HG03103 (cell line): ENCODE measurements at regions not wholly inside any gene's neighbourhood (a gene's known extent, or its start where the extent isn't known, plus 50 kb on each side); places are given as distances from the start of the nearest gene placed in this dataset.
"Not testable (repeated sequence)": the region's sequence is repeated elsewhere in the genome, so short reads cannot be mapped to it uniquely, and the experiment has no call there.

Experiments
- ATAC-seq: cut with Tn5 transposase; IDR thresholded peaks from one replicate; pipeline ENCODE4 v1.9.1; 2021; ENCODE audit warnings: low read depth; ENCODE audit not compliant: unreplicated experiment

GRCh38 chr21:28725396-28725795 lies 267.3 kb downstream of the LTN1 start:
- ATAC-seq, result no peak

- ATAC-seq, result no peak
These were observed 269.0 kb downstream of the LTN1 start for GRCh38 chr21:28723646-28724045.

- no peak for ATAC-seq
These were observed 273.0 kb downstream of the LTN1 start for GRCh38 chr21:28719723-28720122.

GRCh38 chr21:28714777-28715464 lies 277.8 kb downstream of the LTN1 start:
- no peak for ATAC-seq

DNA sequence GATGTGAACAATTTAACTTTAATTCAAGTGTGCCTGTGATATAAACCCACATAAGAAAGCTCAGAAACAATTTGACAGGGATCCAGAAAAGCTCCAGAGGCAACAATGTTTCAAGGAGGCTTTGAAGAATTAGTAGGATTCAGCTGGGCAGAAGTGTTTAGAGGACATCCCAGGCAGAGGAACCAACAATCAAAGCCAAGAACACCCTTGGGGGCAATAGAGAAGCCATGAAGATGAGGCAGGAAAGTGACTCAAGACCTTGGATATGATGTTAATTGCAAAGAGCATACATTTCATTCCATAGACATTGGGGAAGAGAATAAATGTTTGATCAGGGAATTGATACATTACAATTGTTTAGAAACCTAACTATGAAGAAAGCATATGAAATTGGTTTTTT lies 280.3 kb downstream of the LTN1 start:
- ATAC-seq, result no peak

DNA sequence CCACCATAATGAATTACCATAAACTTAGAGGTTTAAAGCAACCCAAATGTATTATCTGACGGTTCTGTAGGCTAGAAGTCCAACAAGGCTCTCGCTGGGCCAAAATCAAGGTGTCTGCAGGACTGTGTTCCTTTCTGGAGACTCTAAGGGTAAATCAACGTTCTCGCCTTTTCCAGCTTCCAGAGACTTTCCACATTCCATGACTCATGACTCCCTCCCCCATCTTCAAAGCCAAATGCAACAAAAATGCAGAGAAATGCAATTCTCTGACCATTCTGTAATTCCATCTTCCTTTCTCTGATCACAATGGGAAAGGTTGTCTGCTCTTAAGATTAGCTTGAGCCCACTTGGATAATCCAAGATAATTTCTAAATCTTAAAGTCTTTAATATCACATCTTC lies 287.1 kb downstream of the LTN1 start:
- no peak for ATAC-seq

DNA sequence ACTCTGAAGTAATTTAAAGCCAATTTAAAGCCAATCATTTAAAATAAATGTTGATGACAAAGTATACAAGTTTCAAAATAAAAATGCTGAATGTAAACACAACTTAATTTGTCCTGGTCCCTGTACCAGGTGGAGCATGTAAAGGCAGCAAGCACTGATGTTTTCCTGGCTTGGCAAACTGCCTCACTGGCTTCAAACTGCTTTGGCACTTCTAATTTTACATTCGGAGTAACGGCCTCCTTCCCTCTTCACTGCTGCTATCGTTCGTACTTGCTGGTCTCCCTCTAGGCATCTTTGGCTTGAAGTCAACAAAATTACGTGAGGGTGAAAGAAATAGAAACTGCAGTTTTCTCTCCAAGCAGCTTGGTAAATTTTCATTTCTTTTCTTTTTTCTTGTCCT lies 287.9 kb downstream of the LTN1 start:
- no peak for ATAC-seq

DNA sequence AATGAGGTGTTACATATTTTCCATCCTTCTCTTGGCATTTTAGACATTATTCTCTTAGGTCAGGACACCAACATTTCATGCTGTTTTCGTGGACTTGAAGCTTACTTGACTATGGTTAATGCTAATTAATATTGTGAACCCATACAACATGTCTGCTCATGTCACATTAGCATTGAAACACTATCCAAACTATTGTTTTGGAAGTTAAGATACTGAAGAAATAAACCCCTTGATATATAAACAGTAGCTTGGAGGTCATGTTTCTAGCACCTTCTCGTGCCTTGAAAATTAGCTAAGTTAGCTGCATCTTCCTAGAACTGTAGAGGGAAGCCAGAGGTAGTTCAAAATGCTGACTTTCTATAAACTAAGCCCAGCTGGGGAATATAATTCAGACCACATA lies 288.8 kb downstream of the LTN1 start:
- no peak for ATAC-seq

DNA sequence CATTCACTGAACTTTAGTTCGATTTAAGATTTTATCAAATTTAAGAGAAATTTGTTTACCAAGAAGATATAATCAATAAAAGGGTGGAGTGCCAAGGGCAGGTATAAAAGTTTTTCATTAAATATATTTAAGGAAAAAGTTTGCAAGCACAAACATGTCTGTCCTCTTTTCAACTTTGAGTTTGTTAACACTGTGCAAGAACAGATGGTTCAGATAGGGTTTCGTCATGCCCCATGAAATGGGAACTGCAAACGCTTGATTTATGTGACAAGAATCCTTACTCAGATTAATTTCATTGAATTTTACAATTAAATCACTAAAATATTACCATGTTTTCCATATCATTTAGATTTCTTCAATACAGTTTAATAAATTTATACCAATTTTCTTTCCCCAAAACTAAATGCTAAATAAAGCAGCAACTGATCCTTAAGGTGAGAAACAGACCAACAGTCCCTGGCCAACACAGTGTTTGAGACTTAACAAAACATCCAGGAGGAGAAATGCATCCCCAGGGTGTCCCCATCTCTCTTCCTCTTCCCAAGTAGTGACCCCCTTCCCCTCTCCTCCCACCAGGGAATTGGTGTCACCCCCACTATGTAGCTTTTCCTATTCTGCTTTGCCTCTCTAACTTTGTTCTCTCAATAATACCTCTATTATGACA lies 292.9 kb downstream of the LTN1 start:
- no peak for ATAC-seq

DNA sequence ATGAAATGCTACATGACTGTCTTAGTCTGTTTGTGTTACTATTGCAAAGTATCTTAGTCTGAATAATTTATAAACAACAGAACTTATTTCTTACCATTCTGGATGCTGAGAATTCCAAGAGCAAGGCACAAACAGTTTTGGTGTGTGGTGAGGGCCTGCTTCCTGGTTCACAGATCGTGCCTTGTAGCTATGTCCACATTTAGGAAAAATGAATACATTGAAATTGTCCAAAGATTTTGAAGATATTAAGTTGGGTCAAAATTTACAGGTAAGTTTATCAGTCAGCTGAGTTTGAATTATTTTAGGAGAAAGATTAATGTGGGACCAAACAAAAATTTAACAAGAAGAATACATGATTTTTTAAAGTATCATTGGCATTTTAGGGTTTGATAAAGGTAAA lies 293.5 kb downstream of the LTN1 start:
- ATAC-seq, result no peak

GRCh38 chr21:28696844-28697410 lies 295.8 kb downstream of the LTN1 start:
- no peak for ATAC-seq

DNA sequence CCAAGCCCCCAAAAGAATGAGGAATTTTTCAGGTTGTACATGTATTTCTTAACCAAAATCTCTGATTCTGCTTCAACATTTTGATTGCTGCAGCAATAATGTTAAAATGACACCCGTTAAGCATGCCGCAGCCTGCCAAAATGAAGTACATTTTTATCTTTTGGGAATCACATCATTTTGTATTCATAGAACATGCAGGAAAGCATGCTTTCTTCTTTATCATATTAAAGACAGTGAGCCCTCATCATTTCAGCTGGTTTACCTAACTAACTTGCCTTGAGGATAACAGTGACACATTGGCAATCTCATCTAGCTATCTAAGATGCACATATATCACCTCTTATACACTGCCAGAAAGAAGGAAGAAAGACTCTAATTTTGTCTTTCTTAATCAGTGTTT lies 299.2 kb downstream of the LTN1 start:
- ATAC-seq, result no peak

DNA sequence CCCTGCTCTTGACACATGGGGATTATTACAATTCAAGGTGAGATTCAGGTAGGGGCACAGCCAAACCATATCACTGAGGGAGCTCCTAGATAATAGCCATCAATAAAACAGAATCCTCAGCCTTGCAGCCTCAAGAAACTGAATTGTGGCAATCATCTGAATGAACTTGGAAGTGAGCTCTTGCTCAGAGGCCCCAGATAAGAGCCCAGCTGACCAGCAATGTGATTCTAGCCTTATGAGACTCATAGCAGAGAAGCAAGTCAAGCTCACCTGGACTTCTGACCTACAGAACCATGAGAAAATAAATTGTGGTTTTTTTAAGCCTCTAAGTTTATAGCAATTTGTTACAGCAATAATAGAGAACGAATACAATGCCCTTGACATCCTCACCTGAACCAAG lies 302.5 kb downstream of the LTN1 start:
- no peak for ATAC-seq

- no peak for ATAC-seq
These were observed 304.3 kb downstream of the LTN1 start for GRCh38 chr21:28688381-28688780.

DNA sequence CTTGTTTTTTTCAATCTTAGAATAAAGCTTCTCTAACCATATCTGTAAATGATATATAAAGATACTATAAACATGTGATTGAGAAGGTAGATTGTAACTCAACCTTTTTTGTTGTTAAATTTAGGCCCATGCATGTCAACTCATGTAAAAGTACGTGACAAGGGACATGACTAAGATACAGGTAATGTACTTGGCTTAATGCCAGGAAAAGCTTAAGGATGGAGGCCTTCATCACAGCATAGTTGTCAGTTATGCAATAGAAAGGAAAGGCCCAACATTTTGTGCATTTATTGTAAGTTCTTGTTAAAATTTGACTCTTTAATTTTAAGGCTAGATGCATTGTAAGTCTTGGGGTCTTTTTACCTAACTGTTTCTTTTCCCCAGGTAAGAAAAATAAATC lies 305.1 kb downstream of the LTN1 start:
- ATAC-seq, result no peak

DNA sequence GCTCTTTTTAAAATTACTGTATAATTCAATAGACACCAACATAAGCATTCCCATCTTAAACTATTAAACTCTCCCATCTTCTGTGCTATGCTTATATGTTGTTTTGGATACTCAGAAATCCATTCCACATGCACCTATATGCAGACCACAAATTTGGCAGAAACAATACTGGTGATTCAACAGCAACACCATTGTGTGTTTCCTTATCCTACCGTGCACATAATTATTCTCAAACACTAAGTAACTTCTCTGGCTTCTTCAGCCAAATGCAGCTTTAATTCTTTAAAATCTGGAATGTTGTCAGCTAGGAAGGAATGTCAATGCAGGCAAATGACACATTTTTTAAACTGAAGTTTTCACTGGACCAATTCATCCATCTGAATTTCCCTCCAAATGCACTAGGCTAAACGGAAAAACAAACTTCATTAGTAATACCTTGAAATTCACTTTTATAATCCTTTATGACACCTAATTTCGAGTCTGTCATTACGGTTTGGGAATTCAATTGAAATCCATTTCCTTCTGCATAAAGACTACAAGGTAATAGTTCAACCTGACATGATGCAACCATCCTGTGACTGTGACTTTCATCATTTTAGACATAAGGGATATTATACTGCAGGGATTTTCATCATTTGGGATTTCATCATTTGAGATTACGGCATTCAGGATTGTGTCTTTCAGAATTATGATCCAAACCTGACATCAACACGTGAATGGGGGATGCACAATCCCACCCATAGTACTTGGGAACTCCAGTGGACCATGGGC lies 308.5 kb downstream of the LTN1 start:
- ATAC-seq, result no peak

DNA sequence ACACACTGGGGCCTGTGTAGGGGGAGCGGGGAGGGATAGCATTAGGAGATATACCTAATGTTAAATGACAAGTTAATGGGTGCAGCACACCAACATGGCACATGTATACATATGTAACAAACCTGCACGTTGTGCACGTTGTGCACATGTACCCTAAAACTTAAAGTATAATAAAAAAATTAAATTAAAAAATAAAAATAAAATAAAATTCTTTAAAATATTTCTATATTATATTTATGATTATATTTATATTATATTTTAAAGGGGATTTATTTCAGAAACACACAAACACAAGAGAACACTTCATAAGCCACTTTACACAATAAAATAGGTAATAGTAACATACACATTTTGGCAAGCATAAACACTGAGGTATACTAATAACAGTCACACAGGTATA lies 309.8 kb downstream of the LTN1 start:
- not testable (repeated sequence) for ATAC-seq

DNA sequence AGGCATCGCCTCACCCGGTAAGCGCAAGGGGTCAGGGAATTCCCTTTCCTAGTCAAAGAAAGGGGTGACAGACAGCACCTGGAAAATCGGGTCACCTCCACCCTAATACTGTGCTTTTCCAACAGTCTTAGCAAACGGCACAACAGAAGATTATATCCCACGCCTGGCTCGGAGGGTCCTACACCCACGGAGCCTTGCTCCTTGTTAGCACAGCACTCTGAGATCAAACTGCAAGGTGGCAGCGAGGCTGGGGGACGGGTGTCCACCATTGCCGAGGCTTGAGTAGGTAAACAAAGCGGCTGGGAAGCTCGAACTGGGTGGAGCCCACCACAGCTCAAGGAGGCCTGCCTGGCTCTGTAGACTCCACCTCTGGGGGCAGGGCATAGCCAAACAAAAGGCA lies 315.6 kb downstream of the LTN1 start:
- not testable (repeated sequence) for ATAC-seq

- no peak for ATAC-seq
These were observed 317.2 kb downstream of the LTN1 start for GRCh38 chr21:28675331-28676041.

- no peak for ATAC-seq
These were observed 317.9 kb downstream of the LTN1 start for GRCh38 chr21:28674763-28675162.
